ENCODE measurements at regions not wholly inside any gene's neighbourhood (a gene's known extent, or its start where the extent isn't known, plus 50 kb on each side); places are given as distances from the start of the nearest gene placed in this dataset.

DNA sequence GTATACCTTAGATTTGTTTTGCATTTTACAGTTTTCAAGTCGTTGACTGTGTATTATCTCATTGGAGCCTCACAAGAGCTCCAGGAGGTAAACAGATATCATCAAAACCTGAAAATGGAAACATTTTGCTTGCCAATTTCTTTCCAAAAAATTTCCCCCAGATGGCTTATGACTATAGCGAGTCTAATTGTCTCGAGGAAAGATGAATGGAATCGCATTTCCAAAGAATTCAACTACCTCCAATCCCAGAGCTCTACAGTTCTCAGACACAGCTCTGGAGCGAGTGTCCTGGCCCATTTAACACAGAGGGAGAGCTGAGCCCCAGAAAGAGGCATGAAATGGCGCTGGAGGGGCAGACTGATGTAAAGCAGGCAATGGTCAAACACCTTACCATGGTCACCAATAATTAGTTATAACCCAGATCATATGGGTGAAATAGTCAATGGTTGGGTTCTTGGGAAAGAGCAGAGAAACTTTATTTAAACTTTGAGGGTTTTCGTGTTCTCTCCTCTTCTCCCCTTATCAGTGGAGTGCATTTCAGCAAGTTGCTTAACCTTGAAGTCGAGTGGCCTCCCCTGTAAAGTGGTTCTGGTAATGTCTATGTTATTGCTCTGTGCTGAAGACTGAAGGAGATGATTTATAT lies 168.2 kb downstream of the ZDHHC21 start:
- no peak overlapping the region for H3K4me2 ChIP-seq (ENCODE audit: low read length)
- DNase-seq (ENCODE audit: low read depth), result no peak
- H3K27ac Mint-ChIP-seq (ENCODE audit: unreplicated experiment), result no peak overlapping the region
- peaks cover 2% of the 10 kb centered on the region for H3K4me1 Mint-ChIP-seq (ENCODE audit: low read depth, unreplicated experiment)
- no peaks in the 10 kb centered on the region for H3K27me3 ChIP-seq (ENCODE audit: insufficient read depth, low read length)
- no peaks in the 10 kb centered on the region for H3K4me1 ChIP-seq (ENCODE audit: insufficient read depth, low read length)
- no peak overlapping the region for H2AFZ ChIP-seq (ENCODE audit: low read depth, low read length)
- H3K36me3 Mint-ChIP-seq (ENCODE audit: low read depth, unreplicated experiment), result no peaks in the 10 kb centered on the region
- TF ChIP-seq, protein P1, sequence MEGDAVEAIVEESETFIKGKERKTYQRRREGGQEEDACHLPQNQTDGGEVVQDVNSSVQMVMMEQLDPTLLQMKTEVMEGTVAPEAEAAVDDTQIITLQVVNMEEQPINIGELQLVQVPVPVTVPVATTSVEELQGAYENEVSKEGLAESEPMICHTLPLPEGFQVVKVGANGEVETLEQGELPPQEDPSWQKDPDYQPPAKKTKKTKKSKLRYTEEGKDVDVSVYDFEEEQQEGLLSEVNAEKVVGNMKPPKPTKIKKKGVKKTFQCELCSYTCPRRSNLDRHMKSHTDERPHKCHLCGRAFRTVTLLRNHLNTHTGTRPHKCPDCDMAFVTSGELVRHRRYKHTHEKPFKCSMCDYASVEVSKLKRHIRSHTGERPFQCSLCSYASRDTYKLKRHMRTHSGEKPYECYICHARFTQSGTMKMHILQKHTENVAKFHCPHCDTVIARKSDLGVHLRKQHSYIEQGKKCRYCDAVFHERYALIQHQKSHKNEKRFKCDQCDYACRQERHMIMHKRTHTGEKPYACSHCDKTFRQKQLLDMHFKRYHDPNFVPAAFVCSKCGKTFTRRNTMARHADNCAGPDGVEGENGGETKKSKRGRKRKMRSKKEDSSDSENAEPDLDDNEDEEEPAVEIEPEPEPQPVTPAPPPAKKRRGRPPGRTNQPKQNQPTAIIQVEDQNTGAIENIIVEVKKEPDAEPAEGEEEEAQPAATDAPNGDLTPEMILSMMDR (IDR thresholded peaks at IDR 0.05; ENCODE audit: insufficient read depth, low read depth, low read length), result no peak
- no peak for TF ChIP-seq EZH2 (IDR thresholded peaks at IDR 0.05; ENCODE audit: insufficient read depth, low read length)
- H3K9me3 ChIP-seq (ENCODE audit: insufficient read depth, low read depth, low read length), result no peaks in the 10 kb centered on the region
- no peak for FAIRE-seq
- no peaks in the 10 kb centered on the region for H3K9me3 Mint-ChIP-seq (ENCODE audit: unreplicated experiment)
- H3K4me3 Mint-ChIP-seq (ENCODE audit: unreplicated experiment), result no peak overlapping the region
- no peaks in the 10 kb centered on the region for H3K79me2 ChIP-seq (ENCODE audit: insufficient read depth, low read length)
- H4K20me1 ChIP-seq (ENCODE audit: insufficient read depth, low read length), result no peaks in the 10 kb centered on the region
- H3K27ac ChIP-seq (ENCODE audit: low read depth, low read length), result no peak overlapping the region
- no peaks in the 10 kb centered on the region for H3K36me3 ChIP-seq (ENCODE audit: insufficient read depth, low read length)
- no peak overlapping the region for H3K9ac ChIP-seq (ENCODE audit: low read length)
- H3K4me3 ChIP-seq (ENCODE audit: insufficient read depth, low read depth, low read length), result no peak overlapping the region
- no peaks in the 10 kb centered on the region for H3K27me3 Mint-ChIP-seq (ENCODE audit: low read depth, unreplicated experiment)

DNA sequence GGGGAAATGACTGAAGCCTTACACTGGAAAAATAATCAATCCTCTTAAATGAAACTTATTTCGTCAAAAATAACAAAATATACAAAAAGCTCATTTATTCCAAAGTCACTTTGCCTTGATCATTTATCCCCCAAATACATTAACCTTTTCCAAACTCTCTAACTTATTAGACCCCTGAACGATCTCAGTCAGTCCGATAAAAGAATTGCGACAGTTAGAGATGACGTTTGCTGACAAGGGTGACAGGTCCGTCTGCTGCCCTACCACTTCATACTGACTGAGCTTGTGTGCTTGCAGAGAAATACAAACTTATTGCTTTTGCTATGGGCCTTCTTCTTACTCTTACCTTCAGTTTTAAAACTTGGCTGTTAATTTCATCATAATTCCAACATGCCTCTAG lies 169.7 kb downstream of the ZDHHC21 start:
- no peak for DNase-seq (ENCODE audit: low read depth)
- no peaks in the 10 kb centered on the region for H3K79me2 ChIP-seq (ENCODE audit: insufficient read depth, low read length)
- Mint-ChIP-seq H3K36me3 (ENCODE audit: low read depth, unreplicated experiment) (no peaks in the 10 kb centered on the region), H3K4me3 (ENCODE audit: unreplicated experiment) (no peak overlapping the region), H3K4me1 (ENCODE audit: low read depth, unreplicated experiment) (peaks cover 2% of the 10 kb centered on the region), H3K27ac (ENCODE audit: unreplicated experiment) (no peak overlapping the region), H3K27me3 (ENCODE audit: low read depth, unreplicated experiment) (no peaks in the 10 kb centered on the region), H3K9me3 (ENCODE audit: unreplicated experiment) (no peaks in the 10 kb centered on the region)
- no peaks in the 10 kb centered on the region for H3K9me3 ChIP-seq (ENCODE audit: insufficient read depth, low read depth, low read length)
- H3K4me2 ChIP-seq (ENCODE audit: low read length), result no peak overlapping the region
- H4K20me1 ChIP-seq (ENCODE audit: insufficient read depth, low read length), result no peaks in the 10 kb centered on the region
- H3K4me3 ChIP-seq (ENCODE audit: insufficient read depth, low read depth, low read length), result no peak overlapping the region
- H3K4me1 ChIP-seq (ENCODE audit: insufficient read depth, low read length), result no peaks in the 10 kb centered on the region
- no peak overlapping the region for H3K9ac ChIP-seq (ENCODE audit: low read length)
- no peaks in the 10 kb centered on the region for H3K36me3 ChIP-seq (ENCODE audit: insufficient read depth, low read length)
- H2AFZ ChIP-seq (ENCODE audit: low read depth, low read length), result no peak overlapping the region
- H3K27ac ChIP-seq (ENCODE audit: low read depth, low read length), result no peak overlapping the region
- TF ChIP-seq, protein P1 (IDR thresholded peaks at IDR 0.05; ENCODE audit: insufficient read depth, low read depth, low read length), result no peak
- no peak for TF ChIP-seq EZH2 (IDR thresholded peaks at IDR 0.05; ENCODE audit: insufficient read depth, low read length)
- no peak for FAIRE-seq
- no peaks in the 10 kb centered on the region for H3K27me3 ChIP-seq (ENCODE audit: insufficient read depth, low read length)

DNA sequence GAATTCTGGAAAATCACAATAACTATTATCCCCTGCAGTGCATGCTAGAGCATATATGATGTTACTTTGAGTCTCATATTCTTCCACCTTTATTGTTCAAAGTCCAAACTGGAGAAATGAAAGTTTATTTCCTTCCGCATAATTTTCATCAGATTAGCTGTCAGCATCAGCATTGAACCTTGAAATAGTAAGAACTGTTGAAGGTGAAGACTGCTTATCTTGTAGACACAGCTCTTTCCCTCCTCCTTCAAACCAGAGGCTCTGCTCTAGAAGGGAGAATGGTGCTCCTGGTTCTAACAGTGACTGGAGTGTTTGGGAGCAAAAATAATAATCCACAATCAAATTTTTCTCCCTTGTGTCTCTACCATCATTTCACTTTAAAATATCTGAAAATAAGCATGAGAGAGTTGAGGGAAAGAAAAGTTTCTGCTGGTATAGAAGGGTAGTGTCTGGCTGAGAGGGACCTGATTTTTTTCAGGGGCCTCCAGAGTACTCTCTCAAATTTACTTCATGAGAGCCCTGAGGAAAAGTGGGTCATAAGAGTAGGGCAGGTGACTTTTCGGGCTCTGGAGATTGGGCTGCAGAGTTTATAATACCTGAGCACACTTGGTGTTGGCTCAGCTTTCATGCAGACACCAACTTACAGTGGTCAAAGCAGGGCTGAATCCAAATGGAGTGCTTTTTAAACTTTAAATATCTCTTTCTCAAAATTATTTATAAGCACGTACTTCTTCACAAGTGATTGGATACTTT lies 170.4 kb downstream of the ZDHHC21 start:
- H3K36me3 Mint-ChIP-seq (ENCODE audit: low read depth, unreplicated experiment), result no peaks in the 10 kb centered on the region
- no peaks in the 10 kb centered on the region for H3K9me3 Mint-ChIP-seq (ENCODE audit: unreplicated experiment)
- FAIRE-seq (no peak), DNase-seq (ENCODE audit: low read depth) (no peak)
- no peak overlapping the region for H3K4me3 Mint-ChIP-seq (ENCODE audit: unreplicated experiment)
- H3K4me1 Mint-ChIP-seq (ENCODE audit: low read depth, unreplicated experiment), result peaks cover 2% of the 10 kb centered on the region
- Histone ChIP-seq H2AFZ (ENCODE audit: low read depth, low read length) (no peak overlapping the region), H3K4me3 (ENCODE audit: insufficient read depth, low read depth, low read length) (no peak overlapping the region), H3K4me2 (ENCODE audit: low read length) (no peak overlapping the region), H3K79me2 (ENCODE audit: insufficient read depth, low read length) (no peaks in the 10 kb centered on the region), H3K4me1 (ENCODE audit: insufficient read depth, low read length) (no peaks in the 10 kb centered on the region), H3K9me3 (ENCODE audit: insufficient read depth, low read depth, low read length) (no peaks in the 10 kb centered on the region), H3K27me3 (ENCODE audit: insufficient read depth, low read length) (no peaks in the 10 kb centered on the region), H3K27ac (ENCODE audit: low read depth, low read length) (no peak overlapping the region), H3K36me3 (ENCODE audit: insufficient read depth, low read length) (no peaks in the 10 kb centered on the region), H3K9ac (ENCODE audit: low read length) (no peak overlapping the region), H4K20me1 (ENCODE audit: insufficient read depth, low read length) (no peaks in the 10 kb centered on the region)
- TF ChIP-seq EZH2 (IDR thresholded peaks at IDR 0.05; ENCODE audit: insufficient read depth, low read length), result no peak
- TF ChIP-seq, protein P1 (IDR thresholded peaks at IDR 0.05; ENCODE audit: insufficient read depth, low read depth, low read length), result no peak
- no peaks in the 10 kb centered on the region for H3K27me3 Mint-ChIP-seq (ENCODE audit: low read depth, unreplicated experiment)
- no peak overlapping the region for H3K27ac Mint-ChIP-seq (ENCODE audit: unreplicated experiment)
